ENCODE measurements at regions not wholly inside any gene's neighbourhood (a gene's known extent, or its start where the extent isn't known, plus 50 kb on each side); places are given as distances from the start of the nearest gene placed in this dataset.

- H3K4me1 ChIP-seq = no peaks in the 10 kb centered on the region
- peaks cover 2% of the 10 kb centered on the region for H3K27me3 Mint-ChIP-seq (ENCODE audit: insufficient read depth, unreplicated experiment)
- POLR2A ChIA-PET = no interaction called here
- no peaks in the 10 kb centered on the region for H3K4me1 Mint-ChIP-seq (ENCODE audit: low read depth, unreplicated experiment)
- TF ChIP-seq, protein P1, sequence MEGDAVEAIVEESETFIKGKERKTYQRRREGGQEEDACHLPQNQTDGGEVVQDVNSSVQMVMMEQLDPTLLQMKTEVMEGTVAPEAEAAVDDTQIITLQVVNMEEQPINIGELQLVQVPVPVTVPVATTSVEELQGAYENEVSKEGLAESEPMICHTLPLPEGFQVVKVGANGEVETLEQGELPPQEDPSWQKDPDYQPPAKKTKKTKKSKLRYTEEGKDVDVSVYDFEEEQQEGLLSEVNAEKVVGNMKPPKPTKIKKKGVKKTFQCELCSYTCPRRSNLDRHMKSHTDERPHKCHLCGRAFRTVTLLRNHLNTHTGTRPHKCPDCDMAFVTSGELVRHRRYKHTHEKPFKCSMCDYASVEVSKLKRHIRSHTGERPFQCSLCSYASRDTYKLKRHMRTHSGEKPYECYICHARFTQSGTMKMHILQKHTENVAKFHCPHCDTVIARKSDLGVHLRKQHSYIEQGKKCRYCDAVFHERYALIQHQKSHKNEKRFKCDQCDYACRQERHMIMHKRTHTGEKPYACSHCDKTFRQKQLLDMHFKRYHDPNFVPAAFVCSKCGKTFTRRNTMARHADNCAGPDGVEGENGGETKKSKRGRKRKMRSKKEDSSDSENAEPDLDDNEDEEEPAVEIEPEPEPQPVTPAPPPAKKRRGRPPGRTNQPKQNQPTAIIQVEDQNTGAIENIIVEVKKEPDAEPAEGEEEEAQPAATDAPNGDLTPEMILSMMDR (IDR thresholded peaks at IDR 0.05; ENCODE audit: insufficient read depth in 1 of 2, low read depth in 1 of 2, low read length in 1 of 2, severe bottlenecking in 1 of 2, unreplicated experiment in 1 of 2) = no peak
- H3K9me3 Mint-ChIP-seq (ENCODE audit: unreplicated experiment) = no peaks in the 10 kb centered on the region
- no TSS peak for BruUV-seq (replicated peaks)
- intact Hi-C loops (cut with micrococcal nuclease; ENCODE audit: unreplicated experiment) = no loop called here
- H3K9me3 ChIP-seq = no peaks in the 10 kb centered on the region
- no peaks in the 10 kb centered on the region for H3K36me3 Mint-ChIP-seq (ENCODE audit: insufficient read depth, unreplicated experiment)
- no peak for DNase-seq
- H3K27me3 ChIP-seq (replicated peaks; ENCODE audit: control insufficient read depth, insufficient read depth, low read length) = no peaks in the 10 kb centered on the region
- H3K4me3 Mint-ChIP-seq (ENCODE audit: unreplicated experiment) = no peak overlapping the region
- CTCF ChIA-PET = no interaction called here
- no peaks in the 10 kb centered on the region for H3K36me3 ChIP-seq (ENCODE audit: control insufficient read depth, insufficient read depth, low read length)
- no peak overlapping the region for H3K4me3 ChIP-seq (ENCODE audit: low read depth, low read length)
- H3K27ac Mint-ChIP-seq (ENCODE audit: unreplicated experiment) = no peak overlapping the region
Measured at GRCh38 chr4:129346036-129346435, 250.1 kb downstream of the C4orf33 start.

- no peak for DNase-seq
- Mint-ChIP-seq H3K4me3 (ENCODE audit: unreplicated experiment) (no peak overlapping the region), H3K27me3 (ENCODE audit: insufficient read depth, unreplicated experiment) (peaks cover 2% of the 10 kb centered on the region), H3K36me3 (ENCODE audit: insufficient read depth, unreplicated experiment) (no peaks in the 10 kb centered on the region), H3K9me3 (ENCODE audit: unreplicated experiment) (no peaks in the 10 kb centered on the region), H3K27ac (ENCODE audit: unreplicated experiment) (no peak overlapping the region), H3K4me1 (ENCODE audit: low read depth, unreplicated experiment) (no peaks in the 10 kb centered on the region)
- no peaks in the 10 kb centered on the region for H3K9me3 ChIP-seq
- POLR2A ChIA-PET = no interaction called here
- TF ChIP-seq, protein P1 (IDR thresholded peaks at IDR 0.05; ENCODE audit: insufficient read depth in 1 of 2, low read depth in 1 of 2, low read length in 1 of 2, severe bottlenecking in 1 of 2, unreplicated experiment in 1 of 2) = no peak
- no peaks in the 10 kb centered on the region for H3K27me3 ChIP-seq (replicated peaks; ENCODE audit: control insufficient read depth, insufficient read depth, low read length)
- intact Hi-C loops (cut with micrococcal nuclease; ENCODE audit: unreplicated experiment) = no loop called here
- no TSS peak for BruUV-seq (replicated peaks)
- H3K4me3 ChIP-seq (ENCODE audit: low read depth, low read length) = no peak overlapping the region
- H3K4me1 ChIP-seq = no peaks in the 10 kb centered on the region
- no peaks in the 10 kb centered on the region for H3K36me3 ChIP-seq (ENCODE audit: control insufficient read depth, insufficient read depth, low read length)
- CTCF ChIA-PET = no interaction called here
Measured at GRCh38 chr4:129346734-129347133, 250.8 kb downstream of the C4orf33 start.

- Mint-ChIP-seq H3K9me3 (ENCODE audit: unreplicated experiment) (no peaks in the 10 kb centered on the region), H3K27ac (ENCODE audit: unreplicated experiment) (no peak overlapping the region), H3K4me1 (ENCODE audit: low read depth, unreplicated experiment) (no peaks in the 10 kb centered on the region), H3K36me3 (ENCODE audit: insufficient read depth, unreplicated experiment) (no peaks in the 10 kb centered on the region), H3K27me3 (ENCODE audit: insufficient read depth, unreplicated experiment) (peaks cover 3% of the 10 kb centered on the region), H3K4me3 (ENCODE audit: unreplicated experiment) (no peak overlapping the region)
- ChIA-PET POLR2A (no interaction called here), CTCF (no interaction called here)
- no TSS peak for BruUV-seq (replicated peaks)
- intact Hi-C loops (cut with micrococcal nuclease; ENCODE audit: unreplicated experiment) = loop anchor here (5.0 kb wide), 1 partner anchor 394 kb away; no protein-coding TSS in a partner anchor
- Histone ChIP-seq H3K9me3 (no peaks in the 10 kb centered on the region), H3K27me3 (replicated peaks; ENCODE audit: control insufficient read depth, insufficient read depth, low read length) (no peaks in the 10 kb centered on the region; the same call in 1 of the 2 replicates), H3K4me1 (no peaks in the 10 kb centered on the region), H3K4me3 (ENCODE audit: low read depth, low read length) (no peak overlapping the region), H3K36me3 (ENCODE audit: control insufficient read depth, insufficient read depth, low read length) (no peaks in the 10 kb centered on the region)
- DNase-seq = no peak
- TF ChIP-seq, protein P1 (IDR thresholded peaks at IDR 0.05; ENCODE audit: insufficient read depth in 1 of 2, low read depth in 1 of 2, low read length in 1 of 2, severe bottlenecking in 1 of 2, unreplicated experiment in 1 of 2) = no peak
Measured at GRCh38 chr4:129350834-129351721, 255.1 kb downstream of the C4orf33 start.

Measured in Caco-2 (cell line).